ENCODE measurements at regions not wholly inside any gene's neighbourhood (a gene's known extent, or its start where the extent isn't known, plus 50 kb on each side); places are given as distances from the start of the nearest gene placed in this dataset.

DNA sequence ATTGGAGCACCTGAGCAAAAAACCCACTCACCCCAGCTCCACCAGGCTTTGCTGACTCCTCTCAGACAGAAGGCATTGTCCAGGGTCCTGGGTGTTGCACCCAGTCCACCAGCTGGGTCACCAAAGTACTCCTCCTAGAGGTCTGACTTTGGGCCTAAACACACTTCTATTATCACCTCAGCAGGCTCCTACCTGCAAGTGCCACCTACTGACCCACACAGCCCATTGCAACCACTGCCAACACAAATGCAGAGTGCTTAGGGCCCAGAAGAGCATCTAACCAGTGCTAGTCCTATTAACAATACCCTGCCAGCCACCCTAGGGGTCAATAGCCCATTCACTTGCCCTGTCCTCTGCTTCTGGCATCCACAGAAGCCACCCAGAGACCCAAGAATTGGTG is 178.1 kb downstream of the DDX3Y start:
- peaks cover 27% of the 10 kb centered on the region for H3K4me1 Mint-ChIP-seq
- H3K4me3 Mint-ChIP-seq: no peak overlapping the region
- no peaks in the 10 kb centered on the region for H3K27me3 Mint-ChIP-seq
- DNase-seq: peak; percentile 43
- no peak overlapping the region for H3K27ac Mint-ChIP-seq
- no peak for ATAC-seq
- CTCF ChIA-PET: no interaction called here
- H3K9me3 Mint-ChIP-seq (ENCODE audit: low read depth): no peaks in the 10 kb centered on the region
- H3K36me3 Mint-ChIP-seq: peaks cover 8% of the 10 kb centered on the region

DNA sequence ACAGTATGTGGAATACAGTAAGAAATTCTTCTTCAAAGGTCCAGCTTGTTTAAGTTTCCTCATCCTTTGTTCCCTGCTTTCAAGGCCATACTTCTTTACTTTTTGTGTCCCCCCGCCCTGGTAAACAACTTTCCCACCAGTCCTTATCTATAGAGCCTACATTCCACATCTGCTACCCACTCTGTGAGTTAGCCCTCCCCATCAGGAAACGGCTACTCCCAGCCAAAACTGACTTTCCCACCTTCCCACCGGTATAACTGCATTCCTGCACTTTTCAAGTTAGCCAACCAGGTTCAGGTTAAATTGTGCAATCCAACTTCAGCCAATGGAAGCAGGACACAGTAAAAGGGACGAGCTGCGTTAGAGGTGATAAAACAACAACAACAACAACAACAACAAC is 186.9 kb downstream of the DDX3Y start:
- H3K4me1 Mint-ChIP-seq: peaks cover 38% of the 10 kb centered on the region
- CTCF ChIA-PET: no interaction called here
- DNase-seq (no peak), ATAC-seq (no peak)
- peaks cover 4% of the 10 kb centered on the region for H3K9me3 Mint-ChIP-seq (ENCODE audit: low read depth)
- peaks cover 5% of the 10 kb centered on the region for H3K27me3 Mint-ChIP-seq
- H3K36me3 Mint-ChIP-seq: peaks cover 19% of the 10 kb centered on the region
- no peak overlapping the region for H3K4me3 Mint-ChIP-seq
- no peak overlapping the region for H3K27ac Mint-ChIP-seq

DNA sequence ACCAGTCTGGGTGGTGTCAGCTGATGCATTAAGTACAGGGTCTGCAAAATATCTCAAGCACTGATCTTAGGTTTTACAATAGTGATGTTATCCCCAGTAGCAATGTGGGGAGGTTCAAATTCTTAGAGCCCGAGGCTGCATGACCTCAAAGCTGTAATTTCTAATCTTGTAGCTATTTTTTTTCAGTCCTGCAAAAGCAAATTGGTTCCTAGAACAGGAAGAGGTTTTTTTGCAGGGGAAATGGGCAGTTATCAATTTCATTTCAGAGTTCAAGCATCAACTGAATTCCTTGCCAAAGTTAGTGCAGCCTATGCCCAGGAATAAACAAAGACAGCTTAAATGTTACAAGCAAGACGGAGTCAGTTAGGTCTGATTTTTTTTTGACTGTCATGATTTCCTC is 188.3 kb downstream of the DDX3Y start:
- CTCF ChIA-PET: interaction anchor here (1.3 to 1.4 kb wide), 2 partner anchors 9 to 250 kb away, joined by 3 to 4 read pairs; no protein-coding TSS in a partner anchor
- peak overlapping the region; percentile 47 for H3K27ac Mint-ChIP-seq
- ATAC-seq (no peak), DNase-seq (no peak)
- peak overlapping the region; percentile 5 for H3K4me3 Mint-ChIP-seq
- peaks cover 4% of the 10 kb centered on the region for H3K9me3 Mint-ChIP-seq (ENCODE audit: low read depth)
- H3K4me1 Mint-ChIP-seq: peaks cover 38% of the 10 kb centered on the region
- peaks cover 19% of the 10 kb centered on the region for H3K36me3 Mint-ChIP-seq
- H3K27me3 Mint-ChIP-seq: peaks cover 8% of the 10 kb centered on the region

DNA sequence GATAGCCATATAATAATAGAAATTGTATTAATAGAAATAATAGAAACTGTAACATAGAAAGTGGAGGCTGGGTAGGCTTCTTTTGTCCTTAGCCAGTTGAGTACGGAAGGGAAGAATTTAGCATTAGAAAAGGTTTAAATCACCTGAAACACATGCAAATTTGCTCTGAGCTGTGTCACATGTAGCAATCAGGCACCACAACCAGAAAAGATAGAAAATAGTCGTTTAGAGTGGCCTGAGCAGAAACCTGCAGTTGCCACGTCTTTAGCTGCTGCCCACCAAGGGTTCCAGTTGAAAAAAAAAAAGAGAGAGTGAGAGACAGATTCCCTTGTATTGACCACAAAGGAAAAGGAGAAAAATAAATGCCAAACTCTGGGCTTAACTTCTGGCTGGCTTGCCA is 188.8 kb downstream of the DDX3Y start:
- ATAC-seq (no peak), DNase-seq (no peak)
- CTCF ChIA-PET: interaction anchor here (1.3 to 1.4 kb wide), 2 partner anchors 10 to 250 kb away, joined by 3 to 4 read pairs; no protein-coding TSS in a partner anchor
- peaks cover 4% of the 10 kb centered on the region for H3K9me3 Mint-ChIP-seq (ENCODE audit: low read depth)
- H3K4me1 Mint-ChIP-seq: peaks cover 38% of the 10 kb centered on the region
- no peak overlapping the region for H3K4me3 Mint-ChIP-seq
- H3K36me3 Mint-ChIP-seq: peaks cover 18% of the 10 kb centered on the region
- peak overlapping the region; percentile 87 for H3K27ac Mint-ChIP-seq
- H3K27me3 Mint-ChIP-seq: peaks cover 8% of the 10 kb centered on the region

DNA sequence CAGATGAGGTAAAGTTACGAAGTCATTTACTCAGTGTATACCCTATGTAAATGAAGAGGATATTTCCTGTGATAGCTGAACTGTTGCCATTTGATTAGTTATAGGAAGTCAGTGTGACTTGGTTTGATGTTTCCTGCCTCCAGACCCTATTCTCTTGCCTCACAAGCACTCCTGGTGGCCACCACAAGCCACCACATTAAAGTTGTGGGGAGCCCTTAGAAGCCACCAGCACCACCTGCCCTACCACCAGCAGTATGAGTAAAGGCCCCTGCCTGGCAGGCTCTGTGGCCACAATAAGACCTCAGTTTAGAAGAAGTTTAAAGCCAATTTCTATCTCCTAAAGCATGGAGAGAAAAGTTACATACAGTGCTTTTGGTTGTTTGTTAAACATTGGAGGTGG is 189.7 kb downstream of the DDX3Y start:
- Mint-ChIP-seq H3K36me3 (peaks cover 25% of the 10 kb centered on the region), H3K27me3 (peaks cover 8% of the 10 kb centered on the region), H3K4me1 (peaks cover 38% of the 10 kb centered on the region), H3K9me3 (ENCODE audit: low read depth) (peaks cover 4% of the 10 kb centered on the region), H3K27ac (peak overlapping the region; percentile 87), H3K4me3 (peak overlapping the region; percentile 43)
- CTCF ChIA-PET: no interaction called here
- DNase-seq: peak; percentile 81
- peak; percentile 90 for ATAC-seq

DNA sequence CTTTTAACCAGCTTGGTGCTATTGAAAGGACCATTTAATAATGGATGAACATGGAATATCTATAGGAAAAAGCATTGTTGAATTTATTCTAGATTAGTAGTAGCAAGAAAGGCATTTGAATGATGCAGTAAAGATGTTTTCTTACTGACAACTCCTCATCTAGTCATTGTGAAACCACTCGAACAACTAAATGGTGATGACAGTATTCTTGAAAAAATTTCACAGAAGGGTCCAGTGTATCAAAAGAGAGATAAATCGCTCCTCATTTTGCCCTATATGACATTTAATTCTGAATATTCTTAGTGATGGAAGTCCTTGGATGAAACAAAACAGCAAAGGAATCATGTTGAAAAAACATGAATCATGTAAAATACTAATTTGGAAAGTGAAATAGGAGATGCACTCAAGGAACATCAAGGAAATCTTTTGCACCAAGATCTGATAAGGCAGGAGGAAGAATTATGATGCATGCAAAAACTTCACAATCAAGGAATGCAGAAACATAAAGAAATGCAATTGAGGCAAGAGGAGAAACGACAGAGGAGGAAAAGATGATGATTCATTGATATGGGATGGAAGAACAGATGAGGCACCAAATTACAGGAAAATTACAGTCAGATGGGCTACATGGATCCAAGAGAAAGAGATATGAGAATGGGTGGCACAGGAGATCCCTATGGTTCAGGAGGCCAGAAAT is 190.4 kb downstream of the DDX3Y start:
- H3K27ac Mint-ChIP-seq: peak overlapping the region; percentile 87
- H3K4me3 Mint-ChIP-seq: peak overlapping the region; percentile 43
- ATAC-seq: peak; percentile 46

DNA sequence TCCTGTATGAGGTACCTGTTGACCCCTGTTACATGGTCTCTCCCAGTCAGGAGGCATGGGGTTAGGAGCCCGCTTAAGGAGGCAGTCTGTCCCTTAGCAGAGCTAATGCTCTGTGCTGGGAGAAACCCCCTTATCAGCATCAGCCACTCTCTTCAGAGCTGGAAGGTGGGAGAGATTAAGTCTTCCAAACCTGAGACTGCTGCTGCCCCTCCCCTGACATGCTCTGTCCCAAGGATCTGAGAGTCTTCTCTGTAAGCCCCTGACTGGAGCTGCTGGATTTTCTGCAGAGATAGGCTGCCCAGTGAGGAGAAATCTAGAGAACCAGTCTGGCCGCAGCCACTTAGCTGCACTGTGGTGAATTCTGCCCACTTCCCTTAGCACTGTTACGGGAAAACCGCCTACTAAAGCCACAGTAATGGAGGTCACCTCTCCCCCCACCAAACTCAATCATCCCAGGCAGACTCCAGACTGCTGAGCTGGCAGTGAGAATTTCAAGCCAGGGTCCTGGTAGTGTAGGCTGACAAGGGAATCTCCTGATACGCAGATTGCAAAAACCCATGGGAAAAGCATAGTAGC is 222.3 kb downstream of the DDX3Y start:
- H3K27me3 Mint-ChIP-seq: peaks cover 12% of the 10 kb centered on the region
- peak; percentile 54 for DNase-seq
- H3K9me3 Mint-ChIP-seq (ENCODE audit: low read depth): no peaks in the 10 kb centered on the region
- H3K4me3 Mint-ChIP-seq: no peak overlapping the region
- H3K4me1 Mint-ChIP-seq: peaks cover 20% of the 10 kb centered on the region
- H3K27ac Mint-ChIP-seq: no peak overlapping the region
- H3K36me3 Mint-ChIP-seq: no peaks in the 10 kb centered on the region
- CTCF ChIA-PET: interaction anchor here (1.4 kb wide), 1 partner anchor 217 kb away, joined by 4 read pairs; no protein-coding TSS in a partner anchor
- ATAC-seq: peak; percentile 47

More for the DNA sequence above, 190.4 kb downstream of the DDX3Y start:
- Mint-ChIP-seq H3K36me3 (peaks cover 25% of the 10 kb centered on the region), H3K4me1 (peaks cover 38% of the 10 kb centered on the region), H3K9me3 (ENCODE audit: low read depth) (peaks cover 4% of the 10 kb centered on the region), H3K27me3 (peaks cover 8% of the 10 kb centered on the region)
- CTCF ChIA-PET: no interaction called here
- DNase-seq: no peak

DNA sequence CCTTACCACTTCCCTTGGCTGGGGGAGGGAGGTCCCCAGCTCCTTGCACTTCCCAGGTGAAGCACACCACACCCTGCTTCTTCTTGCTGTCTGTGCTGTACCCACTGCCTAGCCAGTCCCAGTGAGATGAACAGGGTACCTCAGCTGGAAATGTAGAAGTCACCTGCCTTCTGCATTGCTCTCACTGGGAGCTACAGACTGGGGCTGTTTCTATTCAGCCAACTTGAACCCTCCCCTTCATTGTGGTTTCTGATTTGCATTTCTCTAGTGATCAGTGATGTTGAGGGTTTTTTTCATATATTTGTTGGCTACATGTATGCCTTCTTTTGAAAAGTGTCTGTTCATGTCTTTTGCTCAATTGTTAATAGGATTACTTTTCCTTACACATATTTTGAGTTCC is 222.8 kb downstream of the DDX3Y start:
- no peak overlapping the region for H3K27ac Mint-ChIP-seq
- H3K4me1 Mint-ChIP-seq: peaks cover 20% of the 10 kb centered on the region

DNA sequence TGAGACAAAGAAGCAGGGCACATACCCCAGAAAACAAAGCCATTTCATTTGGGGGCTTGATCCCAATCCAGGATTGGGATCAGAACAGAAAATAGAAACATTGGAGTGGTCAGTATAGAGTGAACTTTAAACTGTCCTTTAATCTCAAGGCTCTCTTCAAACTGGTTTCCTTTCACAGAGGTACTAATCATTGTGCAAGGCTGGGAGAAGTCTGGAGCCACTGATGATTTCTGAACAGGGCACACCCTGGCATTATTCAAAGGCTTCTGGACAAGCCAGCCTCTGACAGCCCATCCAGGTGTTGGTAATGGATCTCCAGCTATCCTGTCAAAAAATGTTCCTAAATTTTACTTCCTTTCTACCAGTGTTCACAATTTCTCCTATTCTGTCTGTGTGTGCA is 244.5 kb downstream of the DDX3Y start:
- CTCF ChIA-PET: no interaction called here
- Mint-ChIP-seq H3K27ac (peak overlapping the region; percentile 78), H3K4me3 (peak overlapping the region; percentile 77), H3K36me3 (no peaks in the 10 kb centered on the region), H3K4me1 (peaks cover 8% of the 10 kb centered on the region), H3K27me3 (no peaks in the 10 kb centered on the region), H3K9me3 (ENCODE audit: low read depth) (no peaks in the 10 kb centered on the region)
- DNase-seq: no peak
- no peak for ATAC-seq

More for the DNA sequence above, 222.8 kb downstream of the DDX3Y start:
- peak; percentile 39 for ATAC-seq
- no peaks in the 10 kb centered on the region for H3K9me3 Mint-ChIP-seq (ENCODE audit: low read depth)
- peaks cover 12% of the 10 kb centered on the region for H3K27me3 Mint-ChIP-seq
- H3K36me3 Mint-ChIP-seq: no peaks in the 10 kb centered on the region
- H3K4me3 Mint-ChIP-seq: no peak overlapping the region
- DNase-seq: no peak
- CTCF ChIA-PET: interaction anchor here (1.4 kb wide), 1 partner anchor 216 kb away, joined by 4 read pairs; no protein-coding TSS in a partner anchor

DNA sequence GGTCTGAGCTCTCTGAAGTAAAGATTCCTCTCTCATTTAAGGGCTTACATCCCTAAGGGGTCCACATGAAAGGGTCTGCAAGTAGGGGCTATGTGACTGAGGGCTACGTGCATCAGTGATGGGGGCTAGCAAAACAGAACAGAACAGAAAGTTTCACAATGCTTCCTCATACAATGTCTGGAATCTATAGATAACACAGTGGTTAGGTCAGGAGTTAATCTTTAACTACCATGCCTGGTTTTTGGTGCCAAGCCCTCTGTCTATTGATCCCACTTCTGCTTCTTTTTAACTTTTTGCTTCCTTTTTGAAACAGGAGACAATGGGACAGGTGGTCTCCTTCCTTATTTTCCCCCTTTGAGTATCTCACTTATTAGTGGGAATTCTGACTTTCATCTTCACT is 263.0 kb downstream of the DDX3Y start:
- Mint-ChIP-seq H3K4me1 (peaks cover 8% of the 10 kb centered on the region), H3K27me3 (peaks cover 2% of the 10 kb centered on the region), H3K36me3 (peaks cover 3% of the 10 kb centered on the region), H3K4me3 (no peak overlapping the region), H3K27ac (no peak overlapping the region), H3K9me3 (ENCODE audit: low read depth) (peaks cover 2% of the 10 kb centered on the region)
- ATAC-seq (no peak), DNase-seq (no peak)
- CTCF ChIA-PET: no interaction called here

DNA sequence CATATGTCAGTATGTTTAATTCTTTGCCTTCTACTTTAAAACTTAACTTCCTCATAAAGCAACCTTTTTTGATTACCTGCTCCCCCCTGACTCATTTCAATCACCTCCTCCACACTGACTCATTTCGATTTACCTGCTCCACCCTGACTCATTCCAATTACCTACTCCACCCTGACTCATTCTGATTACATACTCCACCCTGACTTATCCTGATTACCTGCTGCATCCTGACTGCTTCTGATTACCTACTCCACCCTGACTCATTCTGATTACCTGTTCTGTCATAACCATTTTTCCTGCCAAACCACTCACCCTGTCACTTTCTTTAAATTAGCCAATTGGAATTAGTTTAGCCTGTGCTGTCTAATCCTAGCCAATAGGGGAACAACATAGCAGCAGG is 263.6 kb downstream of the DDX3Y start:
- peaks cover 2% of the 10 kb centered on the region for H3K27me3 Mint-ChIP-seq
- CTCF ChIA-PET: no interaction called here
- H3K36me3 Mint-ChIP-seq: peaks cover 1% of the 10 kb centered on the region
- H3K9me3 Mint-ChIP-seq (ENCODE audit: low read depth): peaks cover under 1% of the 10 kb centered on the region
- H3K4me1 Mint-ChIP-seq: peaks cover 8% of the 10 kb centered on the region
- no peak overlapping the region for H3K4me3 Mint-ChIP-seq
- no peak overlapping the region for H3K27ac Mint-ChIP-seq
- ATAC-seq (peak; percentile 30), DNase-seq (no peak)
